GM12875 (cell line): ENCODE measurements at regions not wholly inside any gene's neighbourhood (a gene's known extent, or its start where the extent isn't known, plus 50 kb on each side); places are given as distances from the start of the nearest gene placed in this dataset.

Source experiments
- H3K4me3 ChIP-seq: one replicate; pipeline ENCODE4 v1.5.1; 2011; ENCODE audit warnings: low read depth, low read length, control low read depth
- CTCF ChIP-seq: IDR thresholded peaks from 2 replicates; pipeline ENCODE4 v1.5.1; 2011; ENCODE audit warnings: low read depth, mild to moderate bottlenecking, control low read depth, inconsistent platforms, low read length, moderate library complexity, borderline replicate concordance; ENCODE audit not compliant: insufficient read depth

- H3K4me3 ChIP-seq: no peak overlapping the region
- no peak for TF ChIP-seq CTCF
These were observed 113.4 kb upstream of the TRIM2 start for GRCh38 chr4:153090670-153091385.

- H3K4me3 ChIP-seq: no peak overlapping the region
- TF ChIP-seq CTCF: no peak
These were observed 110.8 kb upstream of the TRIM2 start for GRCh38 chr4:153093396-153093795.

GRCh38 chr4:153093802-153094201 is 110.4 kb upstream of the TRIM2 start:
- H3K4me3 ChIP-seq: no peak overlapping the region
- no peak for TF ChIP-seq CTCF

- TF ChIP-seq CTCF: no peak
- no peak overlapping the region for H3K4me3 ChIP-seq
These were observed 109.8 kb upstream of the TRIM2 start for GRCh38 chr4:153094435-153094834.

GRCh38 chr4:153095448-153096204 is 108.6 kb upstream of the TRIM2 start:
- no peak for TF ChIP-seq CTCF
- H3K4me3 ChIP-seq: no peak overlapping the region

- no peak for TF ChIP-seq CTCF
These were observed 107.9 kb upstream of the TRIM2 start for GRCh38 chr4:153096344-153096743.

GRCh38 chr4:153098427-153098826 is 105.8 kb upstream of the TRIM2 start:
- H3K4me3 ChIP-seq: no peak overlapping the region
- TF ChIP-seq CTCF: no peak

More at GRCh38 chr4:153096344-153096743, 107.9 kb upstream of the TRIM2 start:
- no peak overlapping the region for H3K4me3 ChIP-seq
